GM23338 (cell line): ENCODE measurements at regions not wholly inside any gene's neighbourhood (a gene's known extent, or its start where the extent isn't known, plus 50 kb on each side); places are given as distances from the start of the nearest gene placed in this dataset.

Experiments
- ATAC-seq: fragments of 200-7000 bp; cut with Tn5 transposase; 3 replicates; pipeline ENCODE4 v1.9.1; 2020
- DNase-seq: peaks from one replicate; pipeline ENCODE4 v3.0.0-alpha.2; 2015; ENCODE audit warnings: low spot score
- H2AFZ ChIP-seq: fragments of 200-600 bp; sonication (generic); 2 replicates; pipeline ENCODE4 v1.8.0; 2016; ENCODE audit warnings: antibody characterized with exemption, mild to moderate bottlenecking, moderate library complexity
- H3F3A ChIP-seq: fragments of 200-600 bp; sonication (generic); replicated peaks from 2 replicates; pipeline ENCODE4 v1.8.0; 2017; ENCODE audit warnings: antibody characterized with exemption, mixed run types, low read depth
- H3K27ac ChIP-seq: fragments of 200-600 bp; sonication (generic); 2 replicates; pipeline ENCODE4 v1.6.1; 2016; ENCODE audit warnings: low read depth
- H3K27me3 ChIP-seq: fragments of 200-600 bp; sonication (generic); 2 replicates; pipeline ENCODE4 v1.8.0; 2016; ENCODE audit warnings: mild to moderate bottlenecking, mixed run types, moderate library complexity; ENCODE audit not compliant: insufficient read depth
- H3K36me3 ChIP-seq: fragments of 200-600 bp; sonication (generic); 2 replicates; pipeline ENCODE4 v1.8.0; 2016; ENCODE audit warnings: mild to moderate bottlenecking; ENCODE audit not compliant: insufficient read depth
- H3K4me1 ChIP-seq: fragments of 200-600 bp; sonication (generic); 2 replicates; pipeline ENCODE4 v1.8.0; 2016; ENCODE audit warnings: mild to moderate bottlenecking, moderate library complexity; ENCODE audit not compliant: insufficient read depth
- H3K4me2 ChIP-seq: fragments of 200-600 bp; sonication (generic); 2 replicates; pipeline ENCODE4 v1.7.1; 2017; ENCODE audit warnings: mixed run types
- H3K4me3 ChIP-seq: fragments of 200-600 bp; sonication (generic); 2 replicates; pipeline ENCODE4 v1.6.1; 2016; ENCODE audit warnings: mixed run types
- H3K79me2 ChIP-seq: fragments of 200-600 bp; sonication (generic); replicated peaks from 2 replicates; pipeline ENCODE4 v1.8.0; 2017; ENCODE audit warnings: mild to moderate bottlenecking; ENCODE audit not compliant: insufficient read depth
- H3K9me2 ChIP-seq: fragments of 200-600 bp; sonication (generic); 2 replicates; pipeline ENCODE4 v1.8.0; 2017; ENCODE audit not compliant: insufficient read depth
- H4K20me1 ChIP-seq: fragments of 200-600 bp; sonication (generic); replicated peaks from 2 replicates; pipeline ENCODE4 v1.8.0; 2017; ENCODE audit warnings: mild to moderate bottlenecking; ENCODE audit not compliant: insufficient read depth
- H3K27ac Mint-ChIP-seq: 2 replicates; pipeline ENCODE4 v1.8.0; 2020; ENCODE audit warnings: inconsistent platforms, mild to moderate bottlenecking, moderate library complexity, mixed read lengths
- H3K27me3 Mint-ChIP-seq: 3 replicates; pipeline ENCODE4 v1.8.0; 2022; ENCODE audit warnings: low read depth, mild to moderate bottlenecking, moderate library complexity, mixed read lengths, inconsistent platforms; ENCODE audit not compliant: insufficient read depth, poor library complexity
- H3K36me3 Mint-ChIP-seq: 3 replicates; pipeline ENCODE4 v1.8.0; 2021; ENCODE audit warnings: low read depth, mild to moderate bottlenecking, inconsistent platforms, moderate library complexity, mixed read lengths
- H3K4me1 Mint-ChIP-seq: 3 replicates; pipeline ENCODE4 v1.8.0; 2020; ENCODE audit warnings: mild to moderate bottlenecking, inconsistent platforms, mixed read lengths
- H3K4me3 Mint-ChIP-seq: 3 replicates; pipeline ENCODE4 v1.8.0; 2021; ENCODE audit warnings: moderate library complexity, mild to moderate bottlenecking, inconsistent platforms, mixed read lengths
- H3K9me3 Mint-ChIP-seq: 3 replicates; pipeline ENCODE4 v1.8.0; 2020; ENCODE audit warnings: moderate library complexity, mild to moderate bottlenecking, inconsistent platforms, mixed read lengths
- CREB1 ChIP-seq: fragments of 250-450 bp; sonication (Bioruptor Pico); IDR thresholded peaks from 2 replicates; pipeline ENCODE4 v1.5.0; 2020; ENCODE audit warnings: low read depth, mild to moderate bottlenecking, moderate library complexity
- EZH2phosphoT487 ChIP-seq: fragments of 200-600 bp; sonication (generic); IDR thresholded peaks from one replicate; pipeline ENCODE4 v1.8.1; 2018; ENCODE audit warnings: antibody characterized with exemption; ENCODE audit not compliant: unreplicated experiment
- JUNB ChIP-seq: IDR thresholded peaks from one replicate; pipeline ENCODE4 v1.6.1; 2016; ENCODE audit warnings: antibody characterized with exemption; ENCODE audit not compliant: unreplicated experiment
- REST ChIP-seq: IDR thresholded peaks from one replicate; pipeline ENCODE4 v1.6.1; 2018; ENCODE audit warnings: antibody characterized with exemption; ENCODE audit not compliant: unreplicated experiment
- ZNF331 ChIP-seq: fragments of 250-450 bp; sonication (Bioruptor Pico); IDR thresholded peaks from 2 replicates; pipeline ENCODE4 v1.5.0; 2020; ENCODE audit warnings: low read depth, mild to moderate bottlenecking, moderate library complexity
- ZNF462 ChIP-seq: fragments of 250-450 bp; sonication (Bioruptor Pico); IDR thresholded peaks from 2 replicates; pipeline ENCODE4 v1.5.0; 2020; ENCODE audit warnings: mild to moderate bottlenecking, moderate library complexity

DNA sequence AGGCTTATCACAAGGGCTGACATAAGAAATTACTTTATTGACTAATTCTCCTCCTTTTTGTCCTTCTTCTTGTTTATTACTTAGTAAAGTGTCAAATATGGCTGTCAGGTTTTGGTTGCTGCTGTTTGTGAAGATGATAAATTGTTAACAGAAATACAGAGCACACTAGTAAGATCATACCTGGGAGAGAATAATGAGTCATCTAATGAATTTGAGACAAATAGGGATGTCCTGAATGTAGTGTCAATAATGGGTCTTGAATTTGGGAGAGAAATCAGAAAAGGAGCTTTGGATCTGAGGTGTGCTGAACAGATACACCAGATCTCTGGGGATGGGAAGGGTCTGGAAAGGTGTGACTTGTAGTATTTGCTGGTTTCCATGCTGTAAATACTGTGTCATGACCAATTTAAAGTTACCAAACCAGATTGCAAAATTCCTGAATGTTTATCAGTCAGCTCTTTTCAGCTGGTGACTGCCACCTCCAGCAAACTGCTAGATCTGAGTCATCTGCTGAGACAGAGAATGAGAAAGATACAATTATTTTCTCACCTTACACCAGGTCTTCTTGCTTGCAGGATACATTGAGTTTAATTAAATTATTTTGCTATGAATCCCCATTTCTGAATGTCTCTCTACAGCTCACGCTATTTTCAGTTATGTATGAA lies 76.7 kb upstream of the SATB1 start:
- no peak overlapping the region for H2AFZ ChIP-seq
- DNase-seq, result peak; percentile 6
- no peaks in the 10 kb centered on the region for H3K9me2 ChIP-seq
- H3K9me3 Mint-ChIP-seq, result no peaks in the 10 kb centered on the region
- no peaks in the 10 kb centered on the region for H3F3A ChIP-seq
- no peak overlapping the region for H3K27ac ChIP-seq
- no peaks in the 10 kb centered on the region for H3K27me3 ChIP-seq
- no peak for ATAC-seq
- peak overlapping the region; percentile 34; the same call in 1 of the 2 replicates for H3K27ac Mint-ChIP-seq
- H3K27me3 Mint-ChIP-seq, result no peaks in the 10 kb centered on the region
- H3K36me3 ChIP-seq, result no peaks in the 10 kb centered on the region
- H4K20me1 ChIP-seq, result no peaks in the 10 kb centered on the region
- H3K36me3 Mint-ChIP-seq, result no peaks in the 10 kb centered on the region
- TF ChIP-seq EZH2phosphoT487 (no peak), JUNB (no peak), REST (no peak), ZNF462 (CRISPR knock-in tag) (no peak), ZNF331 (CRISPR knock-in tag) (no peak), CREB1 (CRISPR knock-in tag) (no peak)
- H3K79me2 ChIP-seq, result no peaks in the 10 kb centered on the region
- no peak overlapping the region for H3K4me3 Mint-ChIP-seq
- peaks cover 11% of the 10 kb centered on the region; the same call in 1 of the 2 replicates for H3K4me1 ChIP-seq
- no peak overlapping the region for H3K4me2 ChIP-seq
- peaks cover 25% of the 10 kb centered on the region for H3K4me1 Mint-ChIP-seq
- H3K4me3 ChIP-seq, result no peak overlapping the region
